Left ventricle myocardium superior (tissue), 1 donor: ENCODE measurements at regions not wholly inside any gene's neighbourhood (a gene's known extent, or its start where the extent isn't known, plus 50 kb on each side); places are given as distances from the start of the nearest gene placed in this dataset.
"Not testable (repeated sequence)": the region's sequence is repeated elsewhere in the genome, so short reads cannot be mapped to it uniquely, and the experiment has no call there.

Source experiments
- ATAC-seq: fragments of 200-7000 bp; cut with Tn5 transposase; one replicate; pipeline ENCODE4 v1.9.1; 2020; ENCODE audit warnings: mild to moderate bottlenecking, moderate library complexity
- DNase-seq: peaks from one replicate; pipeline ENCODE4 v3.0.0-alpha.2; 2020
- intact Hi-C: fragments of 100-400 bp; cut with micrococcal nuclease; formaldehyde crosslinking; loops from one replicate; pipeline ENCODE4 v1.11.0; 2022
- donor health status: DM: no; HTN: yes; CAD: no; lungs with severe emphysema.

- no peak for ATAC-seq
- intact Hi-C loops, result no loop called here
- DNase-seq, result no peak
Measured at GRCh38 chr4:13678186-13678924, 50.8 kb upstream of the BOD1L1 start.

- no peak for DNase-seq
- no peak for ATAC-seq
- intact Hi-C loops, result loop anchor here (10.0 kb wide), 1 partner anchor 153 kb away; no protein-coding TSS in a partner anchor
Measured at GRCh38 chr4:13681570-13681969, 54.0 kb upstream of the BOD1L1 start.

DNA sequence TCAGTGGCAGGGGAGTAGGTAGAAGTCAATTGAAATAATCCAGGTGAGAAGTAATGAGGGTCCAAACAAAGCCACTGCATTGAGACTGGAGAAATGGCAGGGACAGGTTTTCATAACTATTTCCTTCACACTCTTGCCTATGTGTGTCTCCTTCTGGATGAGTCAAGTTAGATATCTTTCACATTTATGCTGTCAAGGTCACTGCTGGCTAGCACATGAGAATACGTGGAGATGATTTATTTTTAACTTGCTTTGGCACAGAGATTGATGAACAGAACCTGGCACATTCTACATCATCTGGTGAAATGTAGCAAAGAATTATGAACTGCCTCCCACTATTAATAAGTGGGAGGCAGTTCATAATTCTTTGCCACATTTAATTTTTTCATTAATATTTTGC is 66.7 kb upstream of the BOD1L1 start:
- intact Hi-C loops, result no loop called here
- DNase-seq (no peak), ATAC-seq (peak; percentile 96)

- no peak for DNase-seq
- ATAC-seq, result no peak
- intact Hi-C loops, result no loop called here
Measured at GRCh38 chr4:13698296-13698695, 70.8 kb upstream of the BOD1L1 start.

- DNase-seq, result no peak
- intact Hi-C loops, result no loop called here
- ATAC-seq, result no peak
Measured at GRCh38 chr4:13700021-13700857, 72.7 kb upstream of the BOD1L1 start.

GRCh38 chr4:13700858-13701140 is 73.3 kb upstream of the BOD1L1 start:
- DNase-seq, intact Hi-C loops, ATAC-seq: not testable (repeated sequence)

DNA sequence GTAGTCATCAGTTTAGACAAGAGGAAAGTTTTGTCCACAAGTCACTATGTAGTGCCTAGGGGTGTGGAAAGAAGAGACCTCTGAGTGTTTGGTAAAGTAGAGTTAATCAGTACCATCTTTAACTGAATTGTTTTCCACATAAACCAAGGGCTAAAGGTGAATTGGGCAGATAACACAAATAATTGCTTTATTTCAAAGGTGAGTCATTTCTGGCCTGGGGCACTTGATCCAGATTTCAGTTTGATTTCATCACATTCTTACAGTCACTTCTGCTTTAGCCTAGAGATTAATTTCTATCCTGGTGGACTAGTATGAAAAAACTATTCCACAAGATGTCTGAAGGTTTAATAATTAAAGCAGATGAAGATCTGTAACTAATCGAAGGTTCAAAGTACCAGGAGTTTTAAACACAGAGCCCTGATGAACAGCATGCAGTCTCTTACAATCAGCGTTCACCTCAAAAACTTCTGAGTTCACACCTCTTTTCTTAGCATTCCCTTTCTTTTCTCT is 74.5 kb upstream of the BOD1L1 start:
- DNase-seq (no peak), ATAC-seq (no peak)
- intact Hi-C loops, result no loop called here

GRCh38 chr4:13703096-13703495 is 75.6 kb upstream of the BOD1L1 start:
- intact Hi-C loops, result no loop called here
- DNase-seq, result no peak
- no peak for ATAC-seq

GRCh38 chr4:13704035-13704434 is 76.5 kb upstream of the BOD1L1 start:
- no peak for DNase-seq
- no peak for ATAC-seq
- intact Hi-C loops, result no loop called here

DNA sequence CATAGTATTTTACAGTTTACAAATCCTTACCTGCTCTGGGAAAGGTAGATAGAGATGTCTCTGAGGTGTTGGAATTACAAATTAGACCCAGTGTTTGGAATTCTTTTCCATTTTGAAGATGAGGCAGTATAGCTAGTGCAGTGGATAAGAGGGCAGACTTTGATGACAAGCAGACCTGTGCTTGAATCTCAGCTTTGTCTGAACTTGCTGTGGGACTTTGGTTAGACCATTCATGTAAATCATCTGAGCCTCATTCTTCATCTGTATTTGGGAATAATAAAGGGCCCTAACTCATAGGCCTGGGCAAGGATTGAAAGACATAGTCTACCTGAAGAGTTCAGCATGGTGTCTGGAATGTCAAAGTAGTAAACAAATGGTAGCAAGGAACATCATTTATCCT is 77.2 kb upstream of the BOD1L1 start:
- ATAC-seq, result no peak
- DNase-seq, result no peak
- intact Hi-C loops, result no loop called here

DNA sequence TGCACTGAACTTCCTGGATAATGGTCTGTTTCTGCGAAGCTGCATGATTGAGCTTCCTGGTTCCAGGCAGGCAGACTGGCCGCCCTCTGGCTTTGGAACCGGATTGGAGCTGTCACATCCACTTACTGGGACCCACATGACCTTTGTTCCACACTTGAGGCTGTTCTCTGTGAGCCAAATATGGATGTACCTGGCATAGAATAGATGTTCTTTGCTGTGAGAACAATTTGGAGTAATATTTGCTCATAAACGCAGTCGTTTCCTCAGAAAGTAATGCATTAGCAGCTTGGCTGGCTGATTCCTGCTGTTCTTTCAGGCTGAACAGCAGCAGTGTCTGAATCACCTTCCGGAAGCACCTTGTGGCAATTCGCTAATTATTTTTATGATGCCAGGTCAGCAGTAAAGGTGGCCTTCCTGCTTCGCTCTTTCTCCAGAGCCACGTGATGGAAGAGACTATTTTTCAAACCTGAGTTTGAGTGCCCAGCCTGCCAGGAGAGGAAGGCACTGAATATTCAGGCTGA is 78.1 kb upstream of the BOD1L1 start:
- ATAC-seq, result peak; percentile 95
- DNase-seq, result peak; percentile 76
- intact Hi-C loops, result no loop called here

DNA sequence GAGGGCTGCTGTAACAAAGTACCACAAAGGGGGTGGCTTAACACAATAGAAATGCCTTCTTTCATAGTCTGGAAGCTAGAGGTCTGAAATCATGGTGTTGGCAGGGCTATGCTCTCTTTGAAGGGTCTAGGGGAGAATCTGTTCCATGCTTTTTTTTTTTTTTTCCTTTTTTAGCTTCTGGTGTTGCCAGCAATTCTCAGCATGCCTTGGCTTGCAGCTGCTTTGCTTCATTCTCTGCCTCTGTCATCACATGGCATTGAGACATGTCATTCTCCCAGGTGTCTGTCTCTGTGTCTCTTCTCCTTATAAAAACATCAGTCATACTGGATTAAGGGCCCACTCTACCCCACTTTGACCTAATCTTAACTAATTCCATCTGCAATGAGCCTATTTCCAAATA is 78.6 kb upstream of the BOD1L1 start:
- intact Hi-C loops, result no loop called here
- peak; percentile 28 for DNase-seq
- ATAC-seq, result peak; percentile 88

- DNase-seq (no peak), ATAC-seq (no peak)
- intact Hi-C loops, result no loop called here
Measured at GRCh38 chr4:13706716-13707115, 79.2 kb upstream of the BOD1L1 start.

GRCh38 chr4:13710246-13710885 is 82.8 kb upstream of the BOD1L1 start:
- no peak for ATAC-seq
- intact Hi-C loops, result no loop called here
- no peak for DNase-seq

GRCh38 chr4:13711233-13711785 is 83.8 kb upstream of the BOD1L1 start:
- ATAC-seq (no peak), DNase-seq (no peak)
- intact Hi-C loops, result no loop called here

DNA sequence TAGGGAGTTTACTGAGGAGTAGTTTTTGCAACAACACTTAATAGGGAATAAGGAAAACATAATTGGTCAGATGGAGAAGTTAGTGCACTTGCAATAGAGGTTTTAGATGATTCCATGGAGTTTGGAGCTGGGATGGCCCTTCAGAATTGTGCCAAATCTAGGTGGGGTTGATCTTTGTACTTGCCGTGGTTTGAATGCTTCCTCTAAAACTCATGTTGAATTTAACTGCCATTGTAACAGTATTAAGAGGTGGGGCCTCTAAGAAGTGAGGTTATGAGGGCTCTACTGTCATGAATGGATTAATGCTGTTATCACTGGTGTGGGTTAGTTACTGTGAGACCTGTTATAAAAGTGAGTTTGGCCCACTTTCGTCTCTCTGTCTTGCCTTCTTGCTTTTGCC is 94.4 kb upstream of the BOD1L1 start:
- intact Hi-C loops, result no loop called here
- ATAC-seq (no peak), DNase-seq (no peak)

DNA sequence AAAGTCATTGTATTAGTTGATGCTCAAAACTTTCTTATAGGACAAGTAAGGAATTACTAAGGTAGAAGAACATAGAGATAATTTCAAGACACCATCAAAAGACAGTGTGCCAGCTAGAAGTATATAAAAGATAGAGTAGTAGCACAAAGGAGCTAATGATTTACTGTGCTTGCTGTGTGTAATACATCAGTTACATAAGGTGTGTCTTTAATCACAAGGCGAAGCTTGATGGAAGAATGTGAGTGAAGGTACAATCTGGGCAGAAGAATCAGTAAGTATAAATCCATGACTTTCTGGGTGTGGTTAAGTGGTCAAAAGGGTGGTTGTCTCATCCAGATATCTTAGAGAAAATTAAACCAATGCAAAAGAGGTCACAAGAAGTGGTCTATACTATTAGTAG is 95.1 kb upstream of the BOD1L1 start:
- intact Hi-C loops, result no loop called here
- DNase-seq, result no peak
- ATAC-seq, result no peak

- intact Hi-C loops, result no loop called here
- ATAC-seq (no peak), DNase-seq (no peak)
Measured at GRCh38 chr4:13728761-13729160, 101.2 kb upstream of the BOD1L1 start.

GRCh38 chr4:13731019-13731418 is 103.5 kb upstream of the BOD1L1 start:
- no peak for DNase-seq
- intact Hi-C loops, result no loop called here
- no peak for ATAC-seq

- intact Hi-C loops, result no loop called here
- ATAC-seq, result no peak
- DNase-seq, result no peak
Measured at GRCh38 chr4:13733817-13734216, 106.3 kb upstream of the BOD1L1 start.
